ENCODE measurements at regions not wholly inside any gene's neighbourhood (a gene's known extent, or its start where the extent isn't known, plus 50 kb on each side); places are given as distances from the start of the nearest gene placed in this dataset.

- intact Hi-C loops (cut with micrococcal nuclease), result no loop called here
- H3K4me1 ChIP-seq (ENCODE audit: control insufficient read depth, insufficient read depth, low read length), result no peaks in the 10 kb centered on the region
- H3K9me3 Mint-ChIP-seq, result no peaks in the 10 kb centered on the region
- no peak overlapping the region for H3K4me3 ChIP-seq (ENCODE audit: low read length)
- no peak for DNase-seq
- H3K36me3 Mint-ChIP-seq, result no peaks in the 10 kb centered on the region
- no peak overlapping the region for H3K27ac ChIP-seq (ENCODE audit: low read length)
- H3K4me1 Mint-ChIP-seq, result no peaks in the 10 kb centered on the region
- H3K27me3 Mint-ChIP-seq (ENCODE audit: low read depth in 2 of 2), result peaks cover 0 to 2% of the 10 kb centered on the region in 2 donors
- H3K4me3 Mint-ChIP-seq, result no peak overlapping the region
- TF ChIP-seq CTCF (IDR thresholded peaks at IDR 0.05), result no peak
- H3K27me3 ChIP-seq (ENCODE audit: control insufficient read depth, insufficient read depth, low read length), result no peaks in the 10 kb centered on the region
- H3K9me3 ChIP-seq (ENCODE audit: control insufficient read depth, insufficient read depth, low read length), result no peaks in the 10 kb centered on the region
- no peaks in the 10 kb centered on the region for H3K36me3 ChIP-seq (ENCODE audit: control insufficient read depth, insufficient read depth, low read length)
- WGBS (ENCODE audit: insufficient coverage), result 88% methylated on average over 6 of the region's 6 CpGs
- no peak overlapping the region for H3K27ac Mint-ChIP-seq
- ATAC-seq, result no peak
Observed at GRCh38 chr9:84435902-84436301, 95.3 kb upstream of the SLC28A3 start.

- H3K9me3 ChIP-seq (ENCODE audit: control insufficient read depth, insufficient read depth, low read length), result no peaks in the 10 kb centered on the region
- no peak overlapping the region for H3K27ac ChIP-seq (ENCODE audit: low read length)
- DNase-seq (no peak), ATAC-seq (no peak)
- no peaks in the 10 kb centered on the region for H3K36me3 ChIP-seq (ENCODE audit: control insufficient read depth, insufficient read depth, low read length)
- peaks cover 0 to 2% of the 10 kb centered on the region in 2 donors for H3K27me3 Mint-ChIP-seq (ENCODE audit: low read depth in 2 of 2)
- H3K9me3 Mint-ChIP-seq, result no peaks in the 10 kb centered on the region
- no peak overlapping the region for H3K4me3 ChIP-seq (ENCODE audit: low read length)
- no peaks in the 10 kb centered on the region for H3K4me1 ChIP-seq (ENCODE audit: control insufficient read depth, insufficient read depth, low read length)
- no peaks in the 10 kb centered on the region for H3K27me3 ChIP-seq (ENCODE audit: control insufficient read depth, insufficient read depth, low read length)
- TF ChIP-seq CTCF (IDR thresholded peaks at IDR 0.05), result no peak
- intact Hi-C loops (cut with micrococcal nuclease), result no loop called here
- no peak overlapping the region for H3K4me3 Mint-ChIP-seq
- 76% methylated on average over 5 of the region's 5 CpGs for WGBS (ENCODE audit: insufficient coverage)
- H3K27ac Mint-ChIP-seq, result no peak overlapping the region
- no peaks in the 10 kb centered on the region for H3K4me1 Mint-ChIP-seq
- no peaks in the 10 kb centered on the region for H3K36me3 Mint-ChIP-seq
Observed at GRCh38 chr9:84436386-84437109, 96.0 kb upstream of the SLC28A3 start.

GRCh38 chr9:84438391-84438790 is 97.8 kb upstream of the SLC28A3 start:
- intact Hi-C loops (cut with micrococcal nuclease), result no loop called here
- no peak for DNase-seq
- H3K27ac Mint-ChIP-seq, result no peak overlapping the region
- 83% methylated on average over 1 of the region's 1 CpG for WGBS (ENCODE audit: insufficient coverage)
- no peaks in the 10 kb centered on the region for H3K36me3 ChIP-seq (ENCODE audit: control insufficient read depth, insufficient read depth, low read length)
- peaks cover 16 to 17% of the 10 kb centered on the region in 2 donors for H3K4me1 Mint-ChIP-seq
- H3K4me3 ChIP-seq (ENCODE audit: low read length), result no peak overlapping the region
- H3K27me3 Mint-ChIP-seq (ENCODE audit: low read depth in 2 of 2), result peaks cover 0 to 2% of the 10 kb centered on the region in 2 donors
- no peaks in the 10 kb centered on the region for H3K9me3 ChIP-seq (ENCODE audit: control insufficient read depth, insufficient read depth, low read length)
- no peak for ATAC-seq
- TF ChIP-seq CTCF (IDR thresholded peaks at IDR 0.05), result no peak
- H3K9me3 Mint-ChIP-seq, result no peaks in the 10 kb centered on the region
- H3K4me3 Mint-ChIP-seq, result no peak overlapping the region
- H3K4me1 ChIP-seq (ENCODE audit: control insufficient read depth, insufficient read depth, low read length), result peaks cover 10% of the 10 kb centered on the region
- H3K36me3 Mint-ChIP-seq, result no peaks in the 10 kb centered on the region
- no peak overlapping the region for H3K27ac ChIP-seq (ENCODE audit: low read length)
- H3K27me3 ChIP-seq (ENCODE audit: control insufficient read depth, insufficient read depth, low read length), result no peaks in the 10 kb centered on the region

- Mint-ChIP-seq H3K36me3 (no peaks in the 10 kb centered on the region), H3K9me3 (no peaks in the 10 kb centered on the region), H3K4me3 (no peak overlapping the region), H3K27me3 (ENCODE audit: low read depth in 2 of 2) (peaks cover 0 to 2% of the 10 kb centered on the region in 2 donors), H3K27ac (no peak overlapping the region), H3K4me1 (peaks cover 23 to 24% of the 10 kb centered on the region in 2 donors)
- no peak overlapping the region for H3K27ac ChIP-seq (ENCODE audit: low read length)
- no peak for TF ChIP-seq CTCF (IDR thresholded peaks at IDR 0.05)
- intact Hi-C loops (cut with micrococcal nuclease), result no loop called here
- peaks cover 17% of the 10 kb centered on the region for H3K4me1 ChIP-seq (ENCODE audit: control insufficient read depth, insufficient read depth, low read length)
- H3K4me3 ChIP-seq (ENCODE audit: low read length), result no peak overlapping the region
- no peaks in the 10 kb centered on the region for H3K27me3 ChIP-seq (ENCODE audit: control insufficient read depth, insufficient read depth, low read length)
- ATAC-seq (no peak), DNase-seq (no peak)
- no peaks in the 10 kb centered on the region for H3K9me3 ChIP-seq (ENCODE audit: control insufficient read depth, insufficient read depth, low read length)
- WGBS (ENCODE audit: insufficient coverage), result 55% methylated on average over 2 of the region's 3 CpGs
- H3K36me3 ChIP-seq (ENCODE audit: control insufficient read depth, insufficient read depth, low read length), result no peaks in the 10 kb centered on the region
Observed at GRCh38 chr9:84439250-84439649, 98.7 kb upstream of the SLC28A3 start.

All from natural killer cell (primary cell).